GM19395 (cell line): ENCODE measurements at regions not wholly inside any gene's neighbourhood (a gene's known extent, or its start where the extent isn't known, plus 50 kb on each side); places are given as distances from the start of the nearest gene placed in this dataset.
A peak's percentile ranks its signal among the peaks of the same experiment; 100 is the strongest.

Source experiments
- ATAC-seq: cut with Tn5 transposase; IDR thresholded peaks from one replicate; pipeline ENCODE4 v1.9.1; 2021; ENCODE audit warnings: mild to moderate bottlenecking, moderate library complexity; ENCODE audit not compliant: unreplicated experiment

GRCh38 chr13:50191004-50191403 lies 175.8 kb downstream of the KCNRG start:
- ATAC-seq: no peak

GRCh38 chr13:50192272-50192813 lies 177.1 kb downstream of the KCNRG start:
- no peak for ATAC-seq

- ATAC-seq: no peak
Measured at GRCh38 chr13:50195045-50195444, 179.8 kb downstream of the KCNRG start.

GRCh38 chr13:50196118-50196517 lies 180.9 kb downstream of the KCNRG start:
- no peak for ATAC-seq

- no peak for ATAC-seq
Measured at GRCh38 chr13:50197705-50198104, 182.5 kb downstream of the KCNRG start.

GRCh38 chr13:50198508-50198907 lies 183.3 kb downstream of the KCNRG start:
- ATAC-seq: no peak

GRCh38 chr13:50200569-50200968 lies 185.3 kb downstream of the KCNRG start:
- ATAC-seq: no peak

- no peak for ATAC-seq
Measured at GRCh38 chr13:50200988-50201387, 185.7 kb downstream of the KCNRG start.

- no peak for ATAC-seq
Measured at GRCh38 chr13:50202485-50202884, 187.2 kb downstream of the KCNRG start.

- no peak for ATAC-seq
Measured at GRCh38 chr13:50203256-50203941, 188.2 kb downstream of the KCNRG start.

- ATAC-seq: no peak
Measured at GRCh38 chr13:50205581-50205980, 190.3 kb downstream of the KCNRG start.

GRCh38 chr13:50208826-50209335 lies 193.6 kb downstream of the KCNRG start:
- no peak for ATAC-seq

- no peak for ATAC-seq
Measured at GRCh38 chr13:50209631-50210030, 194.4 kb downstream of the KCNRG start.

- no peak for ATAC-seq
Measured at GRCh38 chr13:50213526-50213925, 198.3 kb downstream of the KCNRG start.

- ATAC-seq: no peak
Measured at GRCh38 chr13:50214514-50214913, 199.3 kb downstream of the KCNRG start.

- ATAC-seq: no peak
Measured at GRCh38 chr13:50215399-50215798, 200.2 kb downstream of the KCNRG start.

- no peak for ATAC-seq
Measured at GRCh38 chr13:50219743-50220142, 204.5 kb downstream of the KCNRG start.

GRCh38 chr13:50220938-50221337 lies 205.7 kb downstream of the KCNRG start:
- ATAC-seq: no peak

- ATAC-seq: no peak
Measured at GRCh38 chr13:50222569-50223332, 207.5 kb downstream of the KCNRG start.

- ATAC-seq: peak; percentile 75
Measured at GRCh38 chr13:50224534-50224933, 209.3 kb downstream of the KCNRG start.

GRCh38 chr13:50225193-50226155 lies 210.2 kb downstream of the KCNRG start:
- no peak for ATAC-seq
